Lower leg skin (tissue), 3 donors: ENCODE measurements at regions not wholly inside any gene's neighbourhood (a gene's known extent, or its start where the extent isn't known, plus 50 kb on each side); places are given as distances from the start of the nearest gene placed in this dataset.

Source experiments
- CTCF ChIP-seq, 3 donors: fragments of 450-650 bp; IDR thresholded peaks; one replicate each; pipeline ENCODE4 v1.5.1; 2016; ENCODE audit warnings: antibody characterized with exemption in 3 of 3, mild to moderate bottlenecking in 3 of 3, moderate library complexity in 2 of 3
- POLR2A ChIP-seq, 2 donors: fragments of 450-650 bp; IDR thresholded peaks; one replicate each; pipeline ENCODE4 v1.6.1; 2016 to 2017; ENCODE audit warnings: antibody characterized with exemption in 2 of 2, mild to moderate bottlenecking in 1 of 2, moderate library complexity in 1 of 2

- TF ChIP-seq CTCF (IDR thresholded peaks at IDR 0.05): no peak
- no peak for TF ChIP-seq POLR2A (IDR thresholded peaks at IDR 0.05)
These were observed 289.4 kb downstream of the CMPK2 start for GRCh38 chr2:6576302-6576701.
